ENCODE measurements at regions not wholly inside any gene's neighbourhood (a gene's known extent, or its start where the extent isn't known, plus 50 kb on each side); places are given as distances from the start of the nearest gene placed in this dataset.

GRCh38 chr5:171535162-171535561, 115.7 kb downstream of the FGF18 start:
- H3K27ac Mint-ChIP-seq (ENCODE audit: unreplicated experiment), result no peak overlapping the region
- no peak for TF ChIP-seq CTCF (IDR thresholded peaks at IDR 0.05; ENCODE audit: partially characterized antibody, unreplicated experiment)
- peaks cover 22% of the 10 kb centered on the region for H3K4me1 Mint-ChIP-seq (ENCODE audit: low read depth, unreplicated experiment)
- no peak for DNase-seq
- H3K36me3 Mint-ChIP-seq (ENCODE audit: unreplicated experiment), result peaks cover 4% of the 10 kb centered on the region
- peaks cover 2% of the 10 kb centered on the region for H3K27me3 Mint-ChIP-seq (ENCODE audit: unreplicated experiment)
- H3K4me3 Mint-ChIP-seq (ENCODE audit: unreplicated experiment), result no peak overlapping the region
- H3K9me3 Mint-ChIP-seq (ENCODE audit: unreplicated experiment), result peaks cover 10% of the 10 kb centered on the region

- no peak for DNase-seq
- no peak for TF ChIP-seq CTCF (IDR thresholded peaks at IDR 0.05; ENCODE audit: partially characterized antibody, unreplicated experiment)
- H3K4me1 Mint-ChIP-seq (ENCODE audit: low read depth, unreplicated experiment), result peaks cover 22% of the 10 kb centered on the region
- peak overlapping the region; percentile 15 for H3K27ac Mint-ChIP-seq (ENCODE audit: unreplicated experiment)
- H3K36me3 Mint-ChIP-seq (ENCODE audit: unreplicated experiment), result peaks cover 4% of the 10 kb centered on the region
- peaks cover 13% of the 10 kb centered on the region for H3K9me3 Mint-ChIP-seq (ENCODE audit: unreplicated experiment)
- H3K4me3 Mint-ChIP-seq (ENCODE audit: unreplicated experiment), result no peak overlapping the region
- H3K27me3 Mint-ChIP-seq (ENCODE audit: unreplicated experiment), result peaks cover 4% of the 10 kb centered on the region
Measured at GRCh38 chr5:171537070-171537849, 117.8 kb downstream of the FGF18 start.

GRCh38 chr5:171537923-171538537, 118.6 kb downstream of the FGF18 start:
- H3K9me3 Mint-ChIP-seq (ENCODE audit: unreplicated experiment), result peaks cover 13% of the 10 kb centered on the region

GRCh38 chr5:171538681-171539080, 119.2 kb downstream of the FGF18 start:
- peaks cover 2% of the 10 kb centered on the region for H3K27me3 Mint-ChIP-seq (ENCODE audit: unreplicated experiment)
- peaks cover 26% of the 10 kb centered on the region for H3K4me1 Mint-ChIP-seq (ENCODE audit: low read depth, unreplicated experiment)
- H3K9me3 Mint-ChIP-seq (ENCODE audit: unreplicated experiment), result peaks cover 13% of the 10 kb centered on the region
- DNase-seq, result no peak
- no peak overlapping the region for H3K4me3 Mint-ChIP-seq (ENCODE audit: unreplicated experiment)
- no peak for TF ChIP-seq CTCF (IDR thresholded peaks at IDR 0.05; ENCODE audit: partially characterized antibody, unreplicated experiment)
- H3K27ac Mint-ChIP-seq (ENCODE audit: unreplicated experiment), result no peak overlapping the region
- H3K36me3 Mint-ChIP-seq (ENCODE audit: unreplicated experiment), result peaks cover 4% of the 10 kb centered on the region

More at GRCh38 chr5:171537923-171538537, 118.6 kb downstream of the FGF18 start:
- DNase-seq, result no peak
- Mint-ChIP-seq H3K4me1 (ENCODE audit: low read depth, unreplicated experiment) (peaks cover 22% of the 10 kb centered on the region), H3K36me3 (ENCODE audit: unreplicated experiment) (peaks cover 4% of the 10 kb centered on the region), H3K27me3 (ENCODE audit: unreplicated experiment) (peaks cover 4% of the 10 kb centered on the region), H3K27ac (ENCODE audit: unreplicated experiment) (no peak overlapping the region), H3K4me3 (ENCODE audit: unreplicated experiment) (no peak overlapping the region)
- no peak for TF ChIP-seq CTCF (IDR thresholded peaks at IDR 0.05; ENCODE audit: partially characterized antibody, unreplicated experiment)

- TF ChIP-seq CTCF (IDR thresholded peaks at IDR 0.05; ENCODE audit: partially characterized antibody, unreplicated experiment), result no peak
- Mint-ChIP-seq H3K36me3 (ENCODE audit: unreplicated experiment) (peaks cover 4% of the 10 kb centered on the region), H3K27me3 (ENCODE audit: unreplicated experiment) (peaks cover 2% of the 10 kb centered on the region), H3K4me1 (ENCODE audit: low read depth, unreplicated experiment) (peaks cover 11% of the 10 kb centered on the region), H3K27ac (ENCODE audit: unreplicated experiment) (no peak overlapping the region), H3K4me3 (ENCODE audit: unreplicated experiment) (no peak overlapping the region), H3K9me3 (ENCODE audit: unreplicated experiment) (peaks cover 14% of the 10 kb centered on the region)
- no peak for DNase-seq
Measured at GRCh38 chr5:171540865-171541264, 121.4 kb downstream of the FGF18 start.
